ENCODE measurements at regions not wholly inside any gene's neighbourhood (a gene's known extent, or its start where the extent isn't known, plus 50 kb on each side); places are given as distances from the start of the nearest gene placed in this dataset.

GRCh38 chr9:107922260-107922659, 432.7 kb upstream of the KLF4 start:
- TF ChIP-seq CTCF (IDR thresholded peaks at IDR 0.05; ENCODE audit: borderline replicate concordance, insufficient read depth, low read depth, low read length), result no peak
- no peak overlapping the region for H3K4me3 ChIP-seq (ENCODE audit: low read depth, low read length)

GRCh38 chr9:107919263-107919662, 429.7 kb upstream of the KLF4 start:
- no peak for TF ChIP-seq CTCF (IDR thresholded peaks at IDR 0.05; ENCODE audit: borderline replicate concordance, insufficient read depth, low read depth, low read length)

GRCh38 chr9:107918749-107919148, 429.2 kb upstream of the KLF4 start:
- no peak overlapping the region for H3K4me3 ChIP-seq (ENCODE audit: low read depth, low read length)
- TF ChIP-seq CTCF (IDR thresholded peaks at IDR 0.05; ENCODE audit: borderline replicate concordance, insufficient read depth, low read depth, low read length), result no peak

More at GRCh38 chr9:107919263-107919662, 429.7 kb upstream of the KLF4 start:
- no peak overlapping the region for H3K4me3 ChIP-seq (ENCODE audit: low read depth, low read length)

GRCh38 chr9:107914151-107914550, 424.6 kb upstream of the KLF4 start:
- no peak for TF ChIP-seq CTCF (IDR thresholded peaks at IDR 0.05; ENCODE audit: borderline replicate concordance, insufficient read depth, low read depth, low read length)
- no peak overlapping the region for H3K4me3 ChIP-seq (ENCODE audit: low read depth, low read length)

GRCh38 chr9:107907715-107908114, 418.1 kb upstream of the KLF4 start:
- no peak for TF ChIP-seq CTCF (IDR thresholded peaks at IDR 0.05; ENCODE audit: borderline replicate concordance, insufficient read depth, low read depth, low read length)
- no peak overlapping the region for H3K4me3 ChIP-seq (ENCODE audit: low read depth, low read length)

- H3K4me3 ChIP-seq (ENCODE audit: low read depth, low read length), result no peak overlapping the region
- TF ChIP-seq CTCF (IDR thresholded peaks at IDR 0.05; ENCODE audit: borderline replicate concordance, insufficient read depth, low read depth, low read length), result no peak
These were observed 417.7 kb upstream of the KLF4 start for GRCh38 chr9:107907255-107907654.

- TF ChIP-seq CTCF (IDR thresholded peaks at IDR 0.05; ENCODE audit: borderline replicate concordance, insufficient read depth, low read depth, low read length), result no peak
These were observed 416.5 kb upstream of the KLF4 start for GRCh38 chr9:107906074-107906473.

More at GRCh38 chr9:107906074-107906473, 416.5 kb upstream of the KLF4 start:
- no peak overlapping the region for H3K4me3 ChIP-seq (ENCODE audit: low read depth, low read length)

Measured in GM12875 (cell line).